Retina (tissue), 1 donor: ENCODE measurements at regions not wholly inside any gene's neighbourhood (a gene's known extent, or its start where the extent isn't known, plus 50 kb on each side); places are given as distances from the start of the nearest gene placed in this dataset.
"Not testable (repeated sequence)": the region's sequence is repeated elsewhere in the genome, so short reads cannot be mapped to it uniquely, and the experiment has no call there.

Experiments
- DNase-seq: peaks from one replicate; pipeline ENCODE4 v3.0.0-alpha.2; 2016

GRCh38 chr12:24356240-24356804 lies 406.9 kb upstream of the SOX5 start:
- DNase-seq: no peak

DNA sequence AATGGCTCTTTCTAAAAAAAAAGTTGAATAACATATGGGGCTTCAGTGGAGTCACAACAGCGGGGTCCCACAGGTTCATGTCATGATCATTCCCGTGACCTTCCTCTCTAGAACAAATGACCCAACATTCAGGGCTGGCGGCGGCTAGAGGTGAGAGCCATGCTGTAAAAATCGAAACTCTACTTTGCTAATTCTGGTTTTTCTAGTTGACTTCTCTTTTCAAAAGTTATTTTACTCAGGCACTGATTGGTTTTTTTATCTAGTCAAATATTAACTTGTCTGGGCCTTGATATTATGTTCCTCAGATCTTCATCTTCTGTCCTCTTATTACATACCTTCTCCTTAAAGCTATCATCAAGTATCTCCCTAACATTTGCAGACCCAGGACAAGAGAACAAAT lies 402.9 kb upstream of the SOX5 start:
- no peak for DNase-seq

GRCh38 chr12:24349051-24349799 lies 399.8 kb upstream of the SOX5 start:
- no peak for DNase-seq

DNA sequence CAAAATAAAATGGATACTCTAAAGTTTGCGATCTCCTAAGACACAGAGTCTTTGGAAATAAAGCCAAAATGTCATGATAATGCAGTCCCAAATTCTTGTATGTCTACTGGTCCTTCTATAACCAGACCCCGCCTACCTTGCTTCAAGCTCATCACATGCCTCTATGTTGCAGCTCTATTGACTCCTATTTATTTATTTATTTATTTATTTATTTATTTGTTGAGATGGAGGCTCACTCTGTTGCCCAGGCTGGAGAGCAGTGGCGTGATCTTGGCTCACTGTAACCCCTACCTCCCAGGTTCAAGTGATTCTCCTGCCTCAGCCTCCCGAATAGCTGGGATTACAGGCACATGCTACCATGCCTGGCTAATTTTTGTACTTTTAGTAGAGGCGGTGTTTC lies 398.7 kb upstream of the SOX5 start:
- not testable (repeated sequence) for DNase-seq

GRCh38 chr12:24328261-24328660 lies 378.8 kb upstream of the SOX5 start:
- no peak for DNase-seq

- DNase-seq: no peak
These were observed 375.9 kb upstream of the SOX5 start for GRCh38 chr12:24325331-24325730.

- DNase-seq: no peak
These were observed 358.4 kb upstream of the SOX5 start for GRCh38 chr12:24307716-24308335.

DNA sequence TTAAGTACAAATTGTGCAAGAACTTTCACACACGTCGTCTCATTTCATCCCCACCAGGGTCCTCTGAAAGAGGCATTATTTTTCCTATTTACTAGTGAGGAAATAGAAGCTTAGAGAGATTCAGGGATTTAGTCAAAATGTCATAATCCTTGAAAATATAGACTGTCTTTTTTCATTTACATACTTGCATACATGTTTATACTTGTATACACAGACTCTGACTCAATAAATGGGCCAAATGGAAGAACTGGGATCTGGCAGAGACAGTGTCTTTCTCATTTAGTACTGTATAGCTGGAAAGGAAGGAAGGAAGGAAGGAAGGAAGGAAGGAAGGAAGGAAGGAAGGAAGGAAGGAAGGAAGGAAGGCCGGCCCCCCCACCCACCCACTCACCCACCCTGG lies 357.7 kb upstream of the SOX5 start:
- DNase-seq: no peak

- no peak for DNase-seq
These were observed 356.5 kb upstream of the SOX5 start for GRCh38 chr12:24306001-24306400.

DNA sequence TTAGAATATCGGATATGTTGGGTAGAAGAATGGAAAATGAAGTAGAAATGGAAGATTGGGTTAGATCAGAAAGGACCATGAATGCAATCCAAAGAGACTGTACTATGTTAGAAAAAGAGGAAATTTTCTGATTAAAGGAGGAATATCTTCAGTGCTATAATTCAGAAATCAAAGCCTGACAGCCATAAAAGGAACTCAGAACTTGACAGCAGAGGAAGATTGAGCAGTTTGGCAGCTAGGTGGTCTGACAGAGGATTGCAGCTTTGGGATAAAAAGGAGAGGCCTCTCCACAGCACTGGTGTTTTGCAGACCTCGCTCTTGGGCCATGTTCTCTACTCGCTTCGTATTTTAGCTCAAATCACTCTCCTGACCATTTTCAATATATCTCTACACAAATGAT lies 354.8 kb upstream of the SOX5 start:
- DNase-seq: no peak

DNA sequence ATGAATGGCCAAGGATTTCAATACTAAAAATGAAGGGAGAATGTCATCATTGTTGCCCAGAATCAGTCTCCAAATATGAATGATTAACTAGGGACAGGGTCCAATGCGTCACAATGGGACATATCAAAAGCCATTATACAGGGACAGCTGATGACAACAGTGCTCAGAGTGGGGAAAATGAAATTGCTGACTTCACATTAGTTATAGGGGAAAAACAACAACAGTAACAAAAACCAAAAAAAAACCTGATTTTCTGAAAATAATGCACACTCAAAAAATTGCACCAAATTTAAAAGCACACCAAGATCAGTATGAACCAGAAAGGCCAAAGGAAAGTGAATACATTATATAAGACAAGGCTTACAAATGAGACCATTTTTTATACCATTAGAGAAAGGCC lies 353.2 kb upstream of the SOX5 start:
- DNase-seq: no peak

- no peak for DNase-seq
These were observed 348.0 kb upstream of the SOX5 start for GRCh38 chr12:24297516-24297915.

DNA sequence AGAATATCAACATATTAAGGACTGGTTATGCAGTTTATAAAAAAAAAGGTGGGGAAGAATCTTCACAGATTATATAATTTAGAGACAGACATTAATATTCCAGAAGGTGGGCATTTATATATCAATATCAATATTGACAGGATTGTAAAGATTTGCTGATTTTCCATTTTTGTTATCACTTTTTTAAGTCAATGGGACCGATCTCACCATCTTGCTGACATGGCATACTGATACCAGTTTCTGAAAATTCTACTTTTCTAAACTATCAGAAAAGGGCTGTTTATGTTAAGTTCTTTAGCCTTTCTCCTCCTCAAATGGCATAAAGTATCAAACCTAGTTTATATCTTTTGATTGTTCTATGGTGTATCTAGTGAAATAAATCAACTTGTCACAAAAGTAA lies 344.1 kb upstream of the SOX5 start:
- no peak for DNase-seq

DNA sequence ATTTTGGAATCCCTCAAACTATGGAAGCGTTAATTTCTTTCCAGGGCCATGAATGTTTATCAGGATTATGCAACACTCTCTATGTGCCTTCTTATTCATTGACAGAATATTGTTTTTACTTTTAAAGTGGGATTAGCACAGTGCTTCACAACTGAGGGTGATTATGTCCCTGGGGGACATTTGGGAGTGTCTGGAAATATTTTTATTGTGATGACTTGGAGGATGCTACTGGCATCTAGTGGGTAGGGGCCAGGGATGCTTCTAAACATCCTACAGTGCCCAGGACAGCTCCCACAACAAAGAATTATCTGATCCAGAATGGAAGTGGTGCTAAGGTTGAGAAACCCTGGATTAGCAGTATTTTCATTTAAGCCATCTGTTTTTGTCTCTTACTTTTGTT lies 338.5 kb upstream of the SOX5 start:
- no peak for DNase-seq

- no peak for DNase-seq
These were observed 336.0 kb upstream of the SOX5 start for GRCh38 chr12:24285448-24285847.

DNA sequence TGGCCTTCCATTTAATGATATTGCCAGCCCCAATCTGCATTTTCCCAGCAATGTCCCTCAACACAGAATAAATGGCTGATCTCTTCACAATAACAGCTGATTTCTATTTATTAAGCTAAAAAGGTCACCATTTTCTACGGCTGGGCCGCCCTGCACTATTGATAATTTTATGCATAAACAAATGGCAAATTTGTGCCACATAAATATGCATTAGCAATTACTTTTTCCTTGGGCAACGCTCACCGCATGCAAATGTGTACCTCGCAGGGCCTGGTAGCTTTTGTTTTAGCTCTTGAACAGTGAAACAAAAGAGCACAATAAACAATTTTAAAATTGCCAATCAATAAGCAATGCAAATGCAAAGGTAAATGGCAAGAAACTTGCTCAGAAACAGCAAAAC lies 331.9 kb upstream of the SOX5 start:
- DNase-seq: no peak

DNA sequence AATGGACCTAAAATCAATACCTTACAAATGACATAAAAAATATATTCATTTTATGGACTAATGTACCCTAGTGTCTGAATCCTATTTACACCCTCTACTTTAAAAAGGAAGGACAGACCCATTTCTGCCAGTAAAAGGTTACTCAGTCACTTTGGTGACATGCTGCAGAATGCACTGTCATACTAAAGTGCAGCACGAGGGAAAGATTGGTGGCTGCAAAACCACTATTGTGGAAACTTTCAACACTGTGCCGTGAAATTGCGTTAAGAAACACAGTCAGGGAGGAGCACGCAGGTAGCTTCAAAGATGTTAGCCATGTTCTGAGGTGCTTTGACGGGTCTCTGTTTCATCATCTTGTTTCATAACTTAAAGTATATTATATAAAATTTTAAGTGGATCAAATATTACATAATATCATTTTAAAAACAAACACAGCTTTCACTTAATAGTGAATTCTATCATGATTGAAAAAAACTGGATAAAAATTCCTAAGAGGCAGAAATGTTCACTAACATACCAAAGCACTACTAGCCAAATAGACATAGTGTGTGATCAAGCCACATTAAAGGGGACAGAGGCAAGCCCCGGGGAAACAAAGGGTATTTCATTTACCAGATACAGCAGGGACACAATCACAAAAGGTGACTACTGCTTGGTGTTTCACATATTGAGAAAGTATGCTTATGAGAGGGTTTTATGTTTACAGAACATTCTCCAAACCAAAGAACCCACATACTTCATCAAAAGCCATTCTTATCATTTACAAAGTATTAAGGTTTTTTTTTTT lies 330.8 kb upstream of the SOX5 start:
- peak; percentile 25 for DNase-seq

DNA sequence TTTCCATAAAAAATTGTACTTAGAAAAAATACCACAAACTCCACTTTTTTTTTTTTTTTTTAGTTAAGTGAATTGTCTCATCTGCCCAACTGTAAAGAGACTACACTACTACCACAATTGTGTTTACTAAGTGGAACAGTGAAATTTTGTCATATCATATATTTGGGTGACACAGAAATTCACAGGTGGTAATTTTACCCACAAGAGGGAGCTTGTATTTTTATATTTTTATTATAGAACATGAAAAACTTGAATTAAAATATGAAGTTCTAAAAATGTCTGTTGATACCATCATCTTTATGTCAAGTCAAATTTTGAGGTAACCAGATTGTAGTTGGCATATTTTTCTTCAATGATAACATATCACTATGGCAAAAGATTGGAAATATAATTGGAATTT lies 329.4 kb upstream of the SOX5 start:
- no peak for DNase-seq

GRCh38 chr12:24270965-24271364 lies 321.5 kb upstream of the SOX5 start:
- DNase-seq: no peak

GRCh38 chr12:24270464-24270863 lies 321.0 kb upstream of the SOX5 start:
- DNase-seq: no peak

DNA sequence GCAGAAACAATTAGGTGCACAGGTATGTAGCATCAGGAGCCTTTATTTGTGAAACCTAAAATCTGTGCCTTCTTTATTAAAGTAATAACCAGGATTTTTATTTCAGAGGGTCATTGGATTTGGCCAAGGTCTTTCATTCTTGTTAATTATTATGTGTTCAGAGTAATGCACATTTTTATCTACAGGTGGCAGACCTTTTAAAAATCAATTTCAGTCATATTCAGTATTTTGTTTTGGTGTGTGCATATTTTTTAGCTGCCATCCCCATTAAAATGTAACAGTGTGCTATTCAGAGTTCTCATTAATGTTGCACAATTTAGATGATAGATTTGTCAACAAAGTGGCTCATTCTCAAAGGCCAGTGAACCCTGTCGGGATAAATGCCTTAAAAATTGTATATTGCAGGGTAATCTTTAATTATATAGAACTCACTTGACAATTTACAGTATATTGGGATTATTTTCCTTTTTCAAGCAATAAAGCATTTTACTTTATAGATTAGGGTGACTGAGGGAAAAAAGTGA lies 319.3 kb upstream of the SOX5 start:
- no peak for DNase-seq

- no peak for DNase-seq
These were observed 317.5 kb upstream of the SOX5 start for GRCh38 chr12:24266982-24267381.

DNA sequence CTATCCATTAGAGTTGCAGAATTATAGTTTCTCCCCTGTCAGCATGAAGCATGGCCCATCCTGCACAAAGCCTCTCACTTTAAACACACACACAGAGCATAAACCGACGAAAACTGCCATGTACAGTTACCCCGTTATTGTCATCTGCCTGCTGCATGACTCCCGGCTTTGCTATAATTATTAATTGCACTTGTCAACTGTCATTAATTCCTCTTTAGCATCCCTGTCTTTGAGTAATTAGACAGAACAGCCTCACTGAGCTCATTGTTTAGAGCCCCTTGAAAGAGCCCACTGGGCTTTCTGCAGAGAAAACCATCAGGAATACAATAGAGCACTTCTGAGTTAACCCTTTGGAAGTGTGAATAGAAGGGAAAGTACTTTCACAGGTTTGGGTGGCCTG lies 307.2 kb upstream of the SOX5 start:
- peak; percentile 74 for DNase-seq
